Ovary (tissue), 7 donors: ENCODE measurements at regions not wholly inside any gene's neighbourhood (a gene's known extent, or its start where the extent isn't known, plus 50 kb on each side); places are given as distances from the start of the nearest gene placed in this dataset.

ENCODE experiments used
- DNase-seq, 5 donors: peaks; one replicate each; pipeline ENCODE4 v3.0.0-alpha.2; 2019 to 2020
- H3K27ac ChIP-seq, 2 donors: fragments of 200-600 bp; one replicate each; pipeline versions ENCODE4 v1.5.1 to v1.8.0; 2019 to 2022
- H3K27me3 ChIP-seq: fragments of 200-600 bp; one replicate; pipeline ENCODE4 v1.8.0; 2022
- H3K36me3 ChIP-seq: fragments of 200-600 bp; sonication (generic); one replicate; pipeline ENCODE4 v1.5.1; 2019
- H3K4me1 ChIP-seq: one replicate; pipeline ENCODE4 v1.8.1; 2013; ENCODE audit warnings: mild to moderate bottlenecking, moderate library complexity; ENCODE audit not compliant: insufficient read depth
- H3K4me3 ChIP-seq: fragments of 200-600 bp; sonication (generic); one replicate; pipeline ENCODE4 v1.5.1; 2017
- H3K9me3 ChIP-seq, 2 donors: fragments of 200-600 bp in 1 of 2; sonication (generic) in 1 of 2; one replicate each; pipeline versions ENCODE4 v1.5.1 to v1.8.1; 2013 to 2019; ENCODE audit warnings: mild to moderate bottlenecking in 1 of 2, moderate library complexity in 1 of 2
- EP300 ChIP-seq: sonication (generic); formaldehyde crosslinking; IDR thresholded peaks from one replicate; pipeline ENCODE4 v1.6.1; 2017; ENCODE audit warnings: antibody characterized with exemption
- POLR2A ChIP-seq: fragments of 450-650 bp; IDR thresholded peaks from one replicate; pipeline ENCODE4 v1.6.1; 2017; ENCODE audit warnings: antibody characterized with exemption, mild to moderate bottlenecking, moderate library complexity
- WGBS, 3 donors: extraction: QIAGEN DNeasy Blood & Tissue Kit in 1 of 3; methylation state at CpG; one replicate each; pipeline versions ENCODE4 v1.1.5 to v1.1.7; 2013 to 2017; 5-methylcytosine and 5-hydroxymethylcytosine counted together
- intact Hi-C, 4 donors: fragments of 100-400 bp; cut with DNase I; formaldehyde crosslinking; loops; one replicate each; pipeline versions ENCODE4 v1.11.0 to v1.15.1; 2022 to 2023
- TF ChIP-seq, protein P1 (sequence below), 3 donors: fragments of 450-650 bp in 2 of 3; fragments of 200-600 bp in 1 of 3; IDR thresholded peaks; one replicate each; pipeline versions ENCODE4 v1.5.1 to v1.8.0; 2016 to 2022; ENCODE audit warnings: antibody characterized with exemption in 3 of 3, mild to moderate bottlenecking in 1 of 3
- donor health status: DM: no; HTN: no; CAD: no; lungs with moderate emphysema.
- donor health status: DM: no; HTN: no; CAD: no.
- donor health status: Bipolar disorder and iron deficiency.
- donor health status: DM: no; HTN: no; CAD: no.
- donor health status: DM: yes; HTN: yes; CAD: no.

- no peaks in the 10 kb centered on the region for H3K4me1 ChIP-seq
- no peak overlapping the region for H3K4me3 ChIP-seq
- no peaks in the 10 kb centered on the region for H3K27me3 ChIP-seq
- intact Hi-C loops = no loop called here
- TF ChIP-seq EP300 (no peak), POLR2A (no peak)
- TF ChIP-seq, protein P1, sequence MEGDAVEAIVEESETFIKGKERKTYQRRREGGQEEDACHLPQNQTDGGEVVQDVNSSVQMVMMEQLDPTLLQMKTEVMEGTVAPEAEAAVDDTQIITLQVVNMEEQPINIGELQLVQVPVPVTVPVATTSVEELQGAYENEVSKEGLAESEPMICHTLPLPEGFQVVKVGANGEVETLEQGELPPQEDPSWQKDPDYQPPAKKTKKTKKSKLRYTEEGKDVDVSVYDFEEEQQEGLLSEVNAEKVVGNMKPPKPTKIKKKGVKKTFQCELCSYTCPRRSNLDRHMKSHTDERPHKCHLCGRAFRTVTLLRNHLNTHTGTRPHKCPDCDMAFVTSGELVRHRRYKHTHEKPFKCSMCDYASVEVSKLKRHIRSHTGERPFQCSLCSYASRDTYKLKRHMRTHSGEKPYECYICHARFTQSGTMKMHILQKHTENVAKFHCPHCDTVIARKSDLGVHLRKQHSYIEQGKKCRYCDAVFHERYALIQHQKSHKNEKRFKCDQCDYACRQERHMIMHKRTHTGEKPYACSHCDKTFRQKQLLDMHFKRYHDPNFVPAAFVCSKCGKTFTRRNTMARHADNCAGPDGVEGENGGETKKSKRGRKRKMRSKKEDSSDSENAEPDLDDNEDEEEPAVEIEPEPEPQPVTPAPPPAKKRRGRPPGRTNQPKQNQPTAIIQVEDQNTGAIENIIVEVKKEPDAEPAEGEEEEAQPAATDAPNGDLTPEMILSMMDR (IDR thresholded peaks at IDR 0.05) = no peak
- no peak overlapping the region for H3K27ac ChIP-seq
- H3K36me3 ChIP-seq = no peaks in the 10 kb centered on the region
- no peaks in the 10 kb centered on the region for H3K9me3 ChIP-seq
- WGBS, 3 donors = 59 to 61% (median 60%) methylated on average over 8 of the region's 8 CpGs
- DNase-seq = no peak
Measured at GRCh38 chr16:16879567-16880251, 500.8 kb downstream of the NPIPA7 start.

DNA sequence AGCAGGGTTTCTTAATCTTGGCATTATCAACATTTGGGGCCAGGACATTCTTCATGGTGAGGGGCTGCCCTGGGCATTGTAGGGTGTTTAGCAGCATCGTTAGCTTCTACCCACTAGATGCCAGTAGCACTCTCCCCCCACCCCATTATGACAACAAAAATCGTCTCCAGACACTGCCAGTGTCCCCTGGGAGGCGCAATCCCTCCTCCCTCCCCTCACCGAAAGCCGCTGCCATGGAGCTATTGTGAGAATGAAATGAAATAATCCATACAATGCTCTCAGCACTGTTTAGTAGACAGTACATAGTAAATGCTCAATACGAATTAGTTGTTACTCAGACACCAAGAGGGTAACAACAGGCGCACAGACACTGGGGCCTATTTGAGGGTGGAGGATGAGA lies 502.9 kb downstream of the NPIPA7 start:
- H3K4me3 ChIP-seq = no peak overlapping the region
- no peaks in the 10 kb centered on the region for H3K36me3 ChIP-seq
- WGBS, 3 donors = 57 to 66% (median 59%) methylated on average over 7 of the region's 7 CpGs
- no peaks in the 10 kb centered on the region for H3K4me1 ChIP-seq
- TF ChIP-seq, protein P1 (IDR thresholded peaks at IDR 0.05) = no peak
- no peak for TF ChIP-seq POLR2A
- no peak for TF ChIP-seq EP300
- H3K9me3 ChIP-seq = no peaks in the 10 kb centered on the region
- DNase-seq = no peak
- intact Hi-C loops = no loop called here
- H3K27ac ChIP-seq = no peak overlapping the region
- no peaks in the 10 kb centered on the region for H3K27me3 ChIP-seq

GRCh38 chr16:16882766-16883165 lies 503.8 kb downstream of the NPIPA7 start:
- Histone ChIP-seq H3K9me3 (no peaks in the 10 kb centered on the region), H3K4me3 (no peak overlapping the region), H3K36me3 (no peaks in the 10 kb centered on the region), H3K27ac (no peak overlapping the region), H3K27me3 (no peaks in the 10 kb centered on the region), H3K4me1 (no peaks in the 10 kb centered on the region)
- TF ChIP-seq, protein P1 (IDR thresholded peaks at IDR 0.05) = no peak
- TF ChIP-seq POLR2A = no peak
- TF ChIP-seq EP300 = no peak
- intact Hi-C loops = no loop called here
- DNase-seq = no peak
- 73 to 86% (median 76%) methylated on average over 3 of the region's 3 CpGs for WGBS, 3 donors

GRCh38 chr16:16884451-16884850 lies 505.5 kb downstream of the NPIPA7 start:
- intact Hi-C loops = no loop called here
- Histone ChIP-seq H3K4me1 (no peaks in the 10 kb centered on the region), H3K27ac (no peak overlapping the region), H3K4me3 (no peak overlapping the region), H3K27me3 (no peaks in the 10 kb centered on the region), H3K36me3 (no peaks in the 10 kb centered on the region), H3K9me3 (no peaks in the 10 kb centered on the region)
- no peak for TF ChIP-seq EP300
- TF ChIP-seq, protein P1 (IDR thresholded peaks at IDR 0.05) = no peak
- TF ChIP-seq POLR2A = no peak
- WGBS, 3 donors = 65 to 80% (median 74%) methylated on average over 1 of the region's 1 CpG
- no peak for DNase-seq
